NT2/D1 (cell line): ENCODE measurements at regions not wholly inside any gene's neighbourhood (a gene's known extent, or its start where the extent isn't known, plus 50 kb on each side); places are given as distances from the start of the nearest gene placed in this dataset.

Source experiments
- SUZ12 ChIP-seq: IDR thresholded peaks from 2 replicates; pipeline ENCODE4 v1.6.1; 2011; ENCODE audit not compliant: insufficient read length, insufficient read depth; ENCODE audit errors: extremely low read depth
- YY1 ChIP-seq: IDR thresholded peaks from 2 replicates; pipeline ENCODE4 v1.6.1; 2011; ENCODE audit not compliant: insufficient read length, insufficient read depth
- ZNF274 ChIP-seq: IDR thresholded peaks from 2 replicates; pipeline ENCODE4 v1.6.1; 2011; ENCODE audit warnings: mild to moderate bottlenecking, low read depth, low read length

- no peak for TF ChIP-seq YY1
- TF ChIP-seq SUZ12 = no peak
- no peak for TF ChIP-seq ZNF274
Observed at GRCh38 chr19:20278342-20278741, 111.3 kb downstream of the ZNF486 start.
